ENCODE measurements at regions not wholly inside any gene's neighbourhood (a gene's known extent, or its start where the extent isn't known, plus 50 kb on each side); places are given as distances from the start of the nearest gene placed in this dataset.

DNA sequence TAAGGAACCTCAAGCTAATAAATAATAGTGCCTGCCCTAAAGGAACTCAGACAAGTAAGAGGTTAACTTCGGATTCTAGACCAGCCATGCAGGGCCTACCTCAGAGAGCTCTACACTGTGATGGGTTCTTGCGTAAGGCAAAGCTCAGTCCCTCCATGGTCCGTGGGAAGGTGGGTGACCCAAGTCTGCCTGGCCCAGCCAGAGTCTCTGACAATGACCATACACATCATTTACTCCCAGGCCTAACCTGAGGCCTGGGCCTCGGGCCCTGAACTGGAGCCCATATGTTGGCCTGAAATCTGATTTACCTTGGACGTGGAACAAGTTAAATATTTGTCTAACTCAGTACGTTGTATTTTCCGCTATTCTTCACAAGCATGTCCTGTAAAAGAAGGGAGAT, 55.1 kb downstream of the TMEM174 start:
- no peak for DNase-seq (ENCODE audit: low spot score)
